Globus pallidus (tissue), 1 donor: ENCODE measurements at regions not wholly inside any gene's neighbourhood (a gene's known extent, or its start where the extent isn't known, plus 50 kb on each side); places are given as distances from the start of the nearest gene placed in this dataset.

ENCODE experiments used
- DNase-seq: peaks from one replicate; pipeline ENCODE4 v3.0.0-alpha.2; 2015; ENCODE audit warnings: low spot score

- DNase-seq = no peak
These were observed 65.6 kb upstream of the KDM7A start for GRCh38 chr7:140242057-140243031.

- no peak for DNase-seq
These were observed 62.8 kb upstream of the KDM7A start for GRCh38 chr7:140239653-140239935.

- DNase-seq = no peak
These were observed 62.2 kb upstream of the KDM7A start for GRCh38 chr7:140238778-140239652.

- DNase-seq = no peak
These were observed 60.6 kb upstream of the KDM7A start for GRCh38 chr7:140237390-140237789.

GRCh38 chr7:140236626-140237025, 59.8 kb upstream of the KDM7A start:
- DNase-seq = no peak

- no peak for DNase-seq
These were observed 58.3 kb upstream of the KDM7A start for GRCh38 chr7:140235114-140235513.

- DNase-seq = no peak
These were observed 56.5 kb upstream of the KDM7A start for GRCh38 chr7:140232957-140233917.

GRCh38 chr7:140231771-140232491, 55.1 kb upstream of the KDM7A start:
- DNase-seq = no peak

GRCh38 chr7:140230861-140231770, 54.3 kb upstream of the KDM7A start:
- no peak for DNase-seq

GRCh38 chr7:140230516-140230860, 53.7 kb upstream of the KDM7A start:
- DNase-seq = no peak

GRCh38 chr7:140229591-140230515, 53.1 kb upstream of the KDM7A start:
- no peak for DNase-seq

- DNase-seq = no peak
These were observed 52.3 kb upstream of the KDM7A start for GRCh38 chr7:140229101-140229525.
